ENCODE measurements at regions not wholly inside any gene's neighbourhood (a gene's known extent, or its start where the extent isn't known, plus 50 kb on each side); places are given as distances from the start of the nearest gene placed in this dataset.

DNA sequence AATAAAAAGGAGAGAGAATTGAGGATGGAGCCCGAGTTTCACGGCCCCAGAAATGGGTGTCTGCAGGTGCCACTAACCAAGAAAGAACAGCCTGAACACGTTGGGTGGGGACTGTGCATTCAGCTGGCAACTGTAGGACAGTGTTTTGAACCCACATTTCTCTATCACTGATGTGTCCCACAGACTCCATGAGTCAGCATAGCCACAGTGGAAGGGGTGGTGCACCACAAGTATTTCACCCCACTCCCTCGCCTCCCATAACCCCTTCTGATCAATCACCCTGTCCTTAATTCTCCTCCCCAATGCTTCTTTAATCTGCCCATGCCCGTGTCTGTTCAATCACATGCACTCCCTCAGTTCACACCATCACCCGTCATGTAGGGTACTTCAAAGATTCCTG, 291.5 kb downstream of the ZNF516 start:
- no peak for DNase-seq (ENCODE audit: low read depth in 1 of 2, low spot score in 1 of 2)

GRCh38 chr18:76202322-76202721, 292.7 kb downstream of the ZNF516 start:
- no peak for DNase-seq (ENCODE audit: low read depth in 1 of 2, low spot score in 1 of 2)

DNA sequence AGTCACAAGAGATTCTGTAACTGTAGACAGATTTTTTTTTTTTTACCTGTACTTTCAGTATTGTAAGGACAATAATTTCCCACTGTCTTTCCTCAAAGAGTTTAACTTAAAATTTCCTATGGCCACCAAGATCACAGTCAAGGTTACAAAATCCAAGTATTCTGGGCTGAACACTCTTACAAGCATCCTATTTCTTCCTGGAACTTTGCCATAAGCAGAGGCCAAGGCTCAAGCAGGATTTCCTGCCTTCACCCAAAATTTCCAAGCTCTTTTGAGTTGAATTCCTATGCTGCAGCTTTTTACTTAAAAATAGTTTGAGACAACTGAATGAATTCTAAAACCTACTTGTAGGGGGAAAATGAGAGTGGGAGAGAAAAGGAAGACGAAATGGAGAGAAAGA, 299.4 kb downstream of the ZNF516 start:
- DNase-seq (ENCODE audit: low read depth in 1 of 2, low spot score in 1 of 2): no peak

GRCh38 chr18:76188097-76188496, 306.9 kb downstream of the ZNF516 start:
- DNase-seq (ENCODE audit: low read depth in 1 of 2, low spot score in 1 of 2): no peak

GRCh38 chr18:76179257-76179656, 315.8 kb downstream of the ZNF516 start:
- DNase-seq (ENCODE audit: low read depth in 1 of 2, low spot score in 1 of 2): no peak

DNA sequence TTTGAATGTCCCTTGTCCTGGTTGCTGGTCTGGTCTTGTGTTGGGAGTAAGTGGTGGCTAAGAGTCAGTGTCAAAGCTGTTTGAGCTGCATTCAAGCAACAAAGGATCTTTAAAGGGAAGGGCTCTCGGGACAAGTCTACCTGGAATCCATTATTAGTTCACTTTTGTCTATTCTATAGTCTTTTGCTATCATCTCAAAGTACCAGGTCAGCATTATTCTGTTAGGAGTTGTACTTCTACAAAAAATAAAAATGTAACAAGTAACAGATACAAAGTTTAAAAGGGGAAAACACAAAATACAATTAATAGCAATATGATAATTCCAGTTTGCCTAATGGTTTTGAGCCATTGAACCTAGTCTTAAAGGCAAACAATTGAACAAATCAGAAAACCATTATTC, 317.9 kb downstream of the ZNF516 start:
- DNase-seq (ENCODE audit: low read depth in 1 of 2, low spot score in 1 of 2): no peak

- no peak for DNase-seq (ENCODE audit: low read depth in 1 of 2, low spot score in 1 of 2)
Measured at GRCh38 chr18:76174451-76174850, 320.6 kb downstream of the ZNF516 start.

DNA sequence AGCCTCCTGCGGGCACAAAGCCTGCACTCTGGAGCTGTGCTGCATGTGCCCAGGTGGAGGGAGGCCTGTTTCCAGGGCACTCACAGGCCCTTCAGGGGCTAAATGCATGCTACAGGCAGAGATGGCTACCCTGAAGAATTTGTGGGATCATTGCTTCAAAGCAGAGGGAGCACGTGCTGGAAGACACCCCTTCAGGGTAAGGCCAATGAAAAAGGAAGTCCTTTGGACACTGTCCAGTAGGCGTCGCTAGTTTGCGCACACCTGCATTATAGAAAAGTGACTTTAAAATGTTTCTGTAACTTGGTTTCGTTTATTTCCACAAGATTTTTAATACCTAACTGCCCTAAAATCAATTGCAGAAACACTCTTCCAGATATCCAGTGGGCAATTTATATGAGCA, 325.3 kb downstream of the ZNF516 start:
- DNase-seq (ENCODE audit: low read depth in 1 of 2, low spot score in 1 of 2): no peak

DNA sequence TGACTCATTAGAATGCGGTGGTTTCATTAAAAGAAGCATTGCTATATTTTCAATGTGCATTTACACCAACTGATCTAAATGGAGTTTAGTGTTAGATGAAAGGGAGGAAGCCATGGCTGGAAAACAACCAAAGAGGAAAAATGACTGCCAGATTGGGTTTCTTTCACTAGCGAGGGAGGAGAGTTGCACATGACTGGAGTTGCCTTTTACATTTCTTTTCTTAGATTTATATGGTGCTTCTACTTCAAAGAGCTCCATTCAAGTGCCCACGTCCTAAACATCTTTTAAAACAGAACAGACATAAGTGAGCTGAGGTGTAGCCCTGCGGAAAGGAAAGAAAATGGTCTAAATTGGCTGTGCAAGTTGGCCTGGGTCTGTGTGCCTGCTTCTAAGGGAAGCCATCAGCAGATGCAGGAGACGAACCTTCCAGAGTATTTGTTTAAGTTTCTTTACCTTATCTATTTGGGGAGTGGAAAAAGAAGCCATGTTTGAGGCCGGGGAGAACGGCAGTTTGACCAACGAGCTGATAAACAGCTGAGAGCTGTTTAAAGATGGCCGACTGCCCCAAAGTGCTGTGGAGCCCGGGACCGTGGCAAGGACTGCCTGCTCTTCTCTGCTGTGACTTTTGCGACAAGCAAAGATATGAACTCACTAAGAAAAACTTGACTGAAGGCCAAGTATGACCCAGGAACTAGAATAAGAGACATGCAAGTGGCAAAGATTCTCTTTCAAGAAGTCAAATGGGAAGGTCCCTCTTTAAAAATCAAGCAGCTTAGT, 327.0 kb downstream of the ZNF516 start:
- no peak for DNase-seq (ENCODE audit: low read depth in 1 of 2, low spot score in 1 of 2)

DNA sequence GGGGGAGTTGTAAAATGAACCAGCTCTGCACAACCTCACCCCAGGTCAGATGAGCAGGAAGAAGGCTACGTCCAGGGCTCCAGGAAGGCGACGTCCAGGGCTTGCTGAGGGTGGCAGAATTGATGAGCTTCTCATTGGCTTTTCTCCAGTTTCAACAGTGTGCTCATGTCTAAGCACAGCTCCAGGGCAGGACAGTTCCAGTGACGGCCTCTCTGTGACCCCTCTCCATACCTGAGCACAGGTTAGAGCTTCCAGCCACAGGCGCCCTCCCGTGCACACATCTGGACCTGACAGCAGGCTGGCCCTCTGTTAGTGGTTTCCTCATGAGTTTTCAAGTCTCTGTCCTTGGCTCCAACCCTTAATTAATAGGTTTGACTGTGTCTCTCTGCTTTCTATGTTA, 327.6 kb downstream of the ZNF516 start:
- no peak for DNase-seq (ENCODE audit: low read depth in 1 of 2, low spot score in 1 of 2)

- no peak for DNase-seq (ENCODE audit: low read depth in 1 of 2, low spot score in 1 of 2)
Measured at GRCh38 chr18:76162886-76163285, 332.2 kb downstream of the ZNF516 start.

DNA sequence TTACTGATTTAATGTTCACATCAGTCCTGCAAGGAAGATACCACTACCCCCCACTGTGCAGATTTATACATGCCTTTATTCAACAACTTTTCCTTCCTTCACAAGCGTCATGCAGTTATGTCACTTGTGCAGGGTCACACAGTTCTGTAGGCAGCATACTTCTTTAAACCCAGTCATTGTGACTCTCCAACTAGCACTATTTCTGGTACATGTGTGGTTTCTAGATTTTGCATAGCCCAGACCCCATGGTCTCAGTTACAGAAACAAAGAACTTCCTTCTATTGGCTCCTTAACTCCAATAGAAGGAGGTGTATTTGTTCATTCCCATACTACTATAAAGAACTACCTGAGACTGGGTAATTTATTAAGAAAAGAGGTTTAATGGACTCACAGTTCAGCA, 333.1 kb downstream of the ZNF516 start:
- no peak for DNase-seq (ENCODE audit: low read depth in 1 of 2, low spot score in 1 of 2)

GRCh38 chr18:76153691-76154090, 341.4 kb downstream of the ZNF516 start:
- no peak for DNase-seq (ENCODE audit: low read depth in 1 of 2, low spot score in 1 of 2)

DNA sequence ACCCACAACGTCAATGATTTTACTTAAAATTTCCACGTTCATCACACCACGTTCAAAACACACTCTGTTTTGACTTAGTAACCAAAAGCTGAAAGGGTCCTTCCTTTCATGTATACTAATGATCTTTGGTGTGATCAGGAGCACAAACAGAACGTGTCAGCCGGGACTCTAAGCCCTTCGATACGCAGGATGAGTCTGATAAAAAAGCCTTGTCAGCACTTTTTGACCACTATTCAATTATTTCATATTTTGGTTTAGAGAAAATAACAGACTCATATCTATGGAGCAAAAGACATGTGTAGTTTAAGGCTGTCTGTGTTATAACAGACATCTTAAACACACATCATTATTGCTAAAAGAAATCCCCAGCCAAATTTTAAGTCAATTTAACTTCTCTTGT, 345.3 kb downstream of the ZNF516 start:
- no peak for DNase-seq (ENCODE audit: low read depth in 1 of 2, low spot score in 1 of 2)

- DNase-seq (ENCODE audit: low read depth in 1 of 2, low spot score in 1 of 2): no peak
Measured at GRCh38 chr18:76149284-76149683, 345.8 kb downstream of the ZNF516 start.

- no peak for DNase-seq (ENCODE audit: low read depth in 1 of 2, low spot score in 1 of 2)
Measured at GRCh38 chr18:76145521-76146376, 349.3 kb downstream of the ZNF516 start.

DNA sequence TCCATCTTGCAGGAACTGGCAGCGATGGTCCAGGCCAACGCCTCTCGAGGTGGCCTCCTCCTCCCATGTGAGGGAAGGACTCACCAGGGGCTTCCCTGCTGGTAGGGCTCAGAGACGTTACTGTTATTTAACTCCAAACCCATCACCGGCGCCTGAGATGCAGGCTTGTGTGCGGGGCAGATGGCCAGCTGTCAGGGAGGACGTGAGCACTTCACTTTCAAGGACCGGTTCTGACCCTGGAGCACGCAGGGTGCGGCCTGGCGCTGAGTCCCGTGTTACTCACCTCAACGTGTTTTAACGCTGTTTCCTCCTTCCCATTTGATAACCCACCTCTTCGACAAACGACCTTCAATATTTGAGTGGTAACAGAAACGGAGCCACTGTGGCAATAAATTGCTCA, 350.2 kb downstream of the ZNF516 start:
- no peak for DNase-seq (ENCODE audit: low read depth in 1 of 2, low spot score in 1 of 2)

GRCh38 chr18:76142611-76143010, 352.4 kb downstream of the ZNF516 start:
- DNase-seq (ENCODE audit: low read depth in 1 of 2, low spot score in 1 of 2): no peak

DNA sequence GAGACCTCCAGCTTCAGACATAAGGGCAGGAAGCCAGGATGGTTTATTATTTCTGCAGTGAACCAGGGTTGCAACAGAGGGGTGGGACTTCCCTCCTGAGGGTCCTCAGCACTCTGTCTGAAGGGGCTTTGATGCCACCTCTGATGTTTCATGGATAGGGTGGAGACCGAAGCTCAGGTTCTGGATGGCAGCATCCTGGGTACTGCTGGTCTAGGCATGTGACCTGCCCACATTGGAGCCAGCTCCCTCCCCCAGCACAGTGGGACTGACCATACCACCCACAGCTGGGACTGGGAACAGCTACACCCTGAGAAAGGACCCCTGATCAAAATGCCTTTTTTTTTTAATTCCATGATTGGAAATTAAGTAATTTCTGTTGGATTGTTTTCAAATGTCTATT, 355.2 kb downstream of the ZNF516 start:
- no peak for DNase-seq (ENCODE audit: low read depth in 1 of 2, low spot score in 1 of 2)

DNA sequence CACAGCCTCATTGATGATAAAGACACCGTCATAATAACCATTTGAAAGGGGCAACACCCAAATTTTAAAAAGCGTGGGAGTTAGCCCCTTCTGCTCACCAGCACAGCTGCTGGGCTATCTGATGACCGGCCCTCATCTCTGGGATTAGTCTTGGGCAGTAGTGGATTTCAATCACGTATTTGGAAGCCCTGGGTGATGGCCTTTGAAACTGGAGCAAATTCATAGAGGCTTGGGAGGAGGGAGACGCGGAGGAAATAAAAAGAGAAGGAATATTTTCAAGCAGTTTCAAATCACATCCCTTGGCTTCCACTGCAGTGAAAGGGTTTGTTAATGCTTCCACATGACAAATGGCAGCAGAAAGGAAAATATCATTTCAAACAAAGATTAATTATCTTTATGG, 357.8 kb downstream of the ZNF516 start:
- DNase-seq (ENCODE audit: low read depth in 1 of 2, low spot score in 1 of 2): no peak

GRCh38 chr18:76136701-76137100, 358.3 kb downstream of the ZNF516 start:
- no peak for DNase-seq (ENCODE audit: low read depth in 1 of 2, low spot score in 1 of 2)

GRCh38 chr18:76134628-76135027, 360.4 kb downstream of the ZNF516 start:
- DNase-seq (ENCODE audit: low read depth in 1 of 2, low spot score in 1 of 2): no peak

DNA sequence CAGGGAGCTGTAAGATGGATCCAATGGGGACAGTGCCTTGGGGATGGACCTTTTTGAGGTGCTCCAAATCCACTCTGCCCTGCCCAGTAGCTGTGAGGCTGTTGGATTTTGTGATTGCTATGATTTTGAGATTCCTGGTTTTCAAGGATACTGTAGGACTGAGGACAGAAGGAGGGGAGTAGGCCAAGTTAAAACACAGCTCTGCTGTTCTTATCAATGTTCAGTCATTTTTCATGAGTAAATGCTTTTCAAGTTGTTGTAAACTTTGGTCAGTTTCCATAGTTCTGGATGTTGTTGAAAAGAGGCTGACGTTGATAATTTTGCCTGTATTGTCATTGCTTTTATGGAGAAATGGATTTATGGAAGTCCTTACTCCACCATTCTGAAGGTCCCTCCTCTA, 361.2 kb downstream of the ZNF516 start:
- no peak for DNase-seq (ENCODE audit: low read depth in 1 of 2, low spot score in 1 of 2)
